GM18505 (cell line): ENCODE measurements at regions not wholly inside any gene's neighbourhood (a gene's known extent, or its start where the extent isn't known, plus 50 kb on each side); places are given as distances from the start of the nearest gene placed in this dataset.
"Not testable (repeated sequence)": the region's sequence is repeated elsewhere in the genome, so short reads cannot be mapped to it uniquely, and the experiment has no call there.

Source experiments
- ATAC-seq: cut with Tn5 transposase; IDR thresholded peaks from one replicate; pipeline ENCODE4 v1.9.1; 2021; ENCODE audit not compliant: unreplicated experiment
- POLR2A ChIP-seq: IDR thresholded peaks from 4 replicates; pipeline ENCODE4 v1.6.1; 2011; ENCODE audit warnings: borderline replicate concordance; ENCODE audit not compliant: insufficient read depth, insufficient read length; ENCODE audit errors: extremely low read depth

GRCh38 chr5:6118691-6119090 lies 259.7 kb downstream of the MED10 start:
- no peak for ATAC-seq
- TF ChIP-seq POLR2A: no peak

GRCh38 chr5:6117212-6117611 lies 261.1 kb downstream of the MED10 start:
- ATAC-seq: no peak
- no peak for TF ChIP-seq POLR2A

GRCh38 chr5:6115852-6116251 lies 262.5 kb downstream of the MED10 start:
- ATAC-seq: no peak
- TF ChIP-seq POLR2A: no peak

DNA sequence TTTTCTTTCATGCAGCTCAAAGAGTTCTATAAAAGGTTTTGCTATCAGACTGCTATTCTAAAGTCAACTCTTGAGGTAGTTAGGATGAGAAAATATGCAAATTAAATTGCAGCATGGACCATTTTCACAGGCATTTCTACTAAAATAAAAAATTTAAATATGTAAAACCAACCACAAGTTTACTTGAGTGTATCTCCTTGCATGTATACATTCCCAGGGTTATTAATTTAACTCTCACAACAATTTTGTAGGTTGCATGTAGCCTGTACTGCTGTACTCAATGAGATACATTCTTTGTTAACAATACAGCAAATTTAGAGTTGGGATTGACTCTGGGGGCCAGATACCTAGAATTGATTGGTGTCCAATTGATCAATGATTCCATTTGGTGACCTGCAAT lies 265.8 kb downstream of the MED10 start:
- no peak for ATAC-seq
- TF ChIP-seq POLR2A: no peak

DNA sequence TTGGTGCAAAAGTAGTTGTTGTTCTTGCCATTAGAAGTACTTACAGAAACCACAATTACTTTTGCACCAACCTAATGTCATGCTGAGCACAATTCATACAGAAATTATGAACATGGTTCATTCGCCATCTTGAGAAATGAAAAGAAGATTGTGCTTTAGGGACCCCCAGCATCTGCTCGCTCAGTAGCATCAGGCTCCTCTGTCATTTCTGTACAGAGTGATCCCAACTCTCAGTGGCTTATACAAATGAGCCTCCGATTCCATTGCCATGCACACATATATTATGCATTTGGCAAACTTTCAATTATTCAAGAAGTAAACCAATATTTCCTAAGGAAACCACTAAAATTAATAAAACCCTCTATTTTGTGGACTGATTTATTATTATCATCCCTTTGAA lies 266.2 kb downstream of the MED10 start:
- no peak for TF ChIP-seq POLR2A
- no peak for ATAC-seq

DNA sequence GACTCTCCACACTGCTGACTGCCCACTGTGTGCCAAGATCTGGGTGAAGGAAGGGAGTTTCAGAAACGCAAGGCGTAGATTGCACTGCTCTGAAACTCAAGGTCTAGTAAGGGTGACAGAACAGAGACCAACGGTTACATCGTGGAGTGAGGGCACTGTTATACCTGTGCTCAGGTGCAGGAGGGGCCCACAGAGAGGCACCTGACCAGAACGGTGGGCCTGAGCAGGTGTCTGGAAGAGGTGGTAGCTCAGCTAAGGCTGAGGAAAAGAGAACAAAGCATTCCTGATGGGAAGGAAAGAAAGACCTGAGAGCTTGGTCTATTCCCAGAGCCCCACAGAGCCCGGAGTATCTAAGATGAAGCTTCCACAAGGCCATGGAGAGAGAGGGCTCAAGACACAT lies 267.2 kb downstream of the MED10 start:
- ATAC-seq: no peak
- no peak for TF ChIP-seq POLR2A

DNA sequence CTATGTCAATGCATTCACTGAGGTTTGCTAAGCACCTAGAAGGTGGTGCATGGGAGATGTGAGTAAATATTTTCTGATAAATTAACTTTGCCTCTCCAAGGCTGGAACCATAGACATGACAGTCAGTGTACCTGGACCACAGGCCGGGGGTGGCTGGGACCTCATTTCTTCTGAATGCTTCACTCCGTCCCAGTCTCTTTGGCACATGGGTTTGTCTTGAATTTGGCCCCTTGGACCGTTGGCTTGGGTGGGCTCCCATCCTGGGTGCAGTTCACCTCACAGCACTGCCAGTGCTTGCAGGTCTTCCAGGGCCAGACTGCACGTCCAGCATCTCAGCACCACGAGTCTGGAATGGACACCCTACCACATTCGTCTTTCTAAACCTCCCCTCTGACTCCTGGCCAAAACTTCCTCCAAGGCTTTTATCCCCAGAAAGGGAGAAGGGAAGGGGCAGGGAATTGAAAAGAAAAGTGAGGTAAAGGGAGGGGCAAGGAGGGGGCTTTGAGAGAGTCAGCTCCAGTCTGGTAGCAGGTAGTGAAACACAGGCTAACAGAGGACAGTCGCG lies 267.8 kb downstream of the MED10 start:
- no peak for TF ChIP-seq POLR2A
- no peak for ATAC-seq

GRCh38 chr5:6108981-6109825 lies 269.1 kb downstream of the MED10 start:
- ATAC-seq: no peak
- no peak for TF ChIP-seq POLR2A

- TF ChIP-seq POLR2A: no peak
- no peak for ATAC-seq
Measured at GRCh38 chr5:6108540-6108848, 269.9 kb downstream of the MED10 start.

GRCh38 chr5:6107675-6108539 lies 270.4 kb downstream of the MED10 start:
- no peak for ATAC-seq
- no peak for TF ChIP-seq POLR2A

DNA sequence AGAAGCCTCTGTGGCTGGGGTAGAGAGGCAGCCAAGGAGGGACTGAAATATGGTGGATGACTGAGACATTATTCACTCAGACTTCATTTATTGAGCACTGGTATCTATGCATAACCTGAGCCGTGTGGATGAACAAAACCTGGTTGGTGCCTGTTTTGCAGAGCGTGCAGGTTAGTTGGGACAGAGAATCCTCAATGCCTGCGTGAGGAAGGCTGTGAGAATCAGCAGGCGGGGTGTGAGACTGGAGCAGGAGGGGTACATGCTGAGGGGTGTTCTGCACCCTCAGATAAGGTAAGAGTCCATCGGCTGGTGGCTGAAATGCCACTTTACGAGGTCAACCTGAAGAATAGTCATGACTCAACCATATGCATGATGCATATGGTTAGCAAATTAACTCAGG lies 271.6 kb downstream of the MED10 start:
- ATAC-seq: no peak
- no peak for TF ChIP-seq POLR2A

DNA sequence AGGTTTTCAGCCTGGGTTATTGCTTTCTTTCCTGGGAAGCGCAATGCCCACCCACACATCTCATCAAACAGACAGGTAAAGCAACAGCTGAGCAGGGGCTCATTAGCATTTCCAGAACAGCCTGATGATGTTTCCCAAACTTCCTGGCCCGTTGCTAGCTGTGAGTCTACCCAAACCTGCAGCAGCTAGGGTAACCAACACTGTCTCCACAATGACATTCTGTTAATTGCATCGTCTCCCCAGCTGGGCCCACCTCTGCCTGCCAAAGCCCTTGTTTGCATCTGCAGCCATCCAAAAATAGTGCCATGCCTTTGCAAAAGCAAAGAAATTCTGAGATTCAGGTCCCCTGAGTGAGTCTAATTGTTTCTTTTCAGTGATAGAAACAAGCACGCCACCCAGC lies 273.0 kb downstream of the MED10 start:
- ATAC-seq: no peak
- TF ChIP-seq POLR2A: no peak

GRCh38 chr5:6096101-6096500 lies 282.2 kb downstream of the MED10 start:
- no peak for ATAC-seq
- TF ChIP-seq POLR2A: no peak

DNA sequence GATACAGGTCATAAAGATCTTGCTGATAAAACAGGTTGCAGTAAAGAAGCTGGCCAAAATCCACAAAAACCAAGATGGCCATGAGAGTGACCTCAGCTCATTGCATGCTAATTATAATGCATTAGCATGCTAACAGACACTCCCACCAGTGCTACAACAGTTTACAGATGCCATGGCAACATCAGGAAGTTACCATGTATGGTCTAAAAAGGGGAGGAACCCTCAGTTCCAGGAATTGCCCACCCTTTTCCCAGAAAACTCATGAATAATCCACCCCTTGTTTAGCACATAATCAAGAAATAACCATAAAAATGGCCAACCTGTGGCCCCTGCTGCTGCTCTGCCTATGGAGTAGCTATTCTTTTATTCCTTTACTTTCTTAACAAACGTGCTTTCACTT lies 284.2 kb downstream of the MED10 start:
- not testable (repeated sequence) for ATAC-seq
